Neutrophil (primary cell): ENCODE measurements at regions not wholly inside any gene's neighbourhood (a gene's known extent, or its start where the extent isn't known, plus 50 kb on each side); places are given as distances from the start of the nearest gene placed in this dataset.

Experiments
- H3K27ac ChIP-seq: fragments of 200-600 bp; sonication (generic); 2 replicates; pipeline ENCODE4 v1.5.1; 2016; ENCODE audit warnings: mild to moderate bottlenecking, moderate library complexity
- H3K27me3 ChIP-seq: fragments of 200-600 bp; sonication (generic); 2 replicates; pipeline ENCODE4 v1.6.0; 2016; ENCODE audit warnings: mild to moderate bottlenecking
- H3K36me3 ChIP-seq: fragments of 200-600 bp; sonication (generic); 2 replicates; pipeline ENCODE4 v1.5.1; 2017
- H3K4me1 ChIP-seq, 2 experiments: fragments of 200-600 bp in 1 of 2; sonication (generic) in 1 of 2; 1 replicate in 1 of 2; 2 replicates in 1 of 2; pipeline versions ENCODE4 v1.5.1 to v1.6.1; 2013 to 2016; ENCODE audit warnings: low read depth in 1 of 2, low read length in 1 of 2, mild to moderate bottlenecking in 1 of 2, moderate library complexity in 1 of 2; ENCODE audit not compliant: control insufficient read depth in 1 of 2, insufficient read depth in 1 of 2
- H3K4me3 ChIP-seq, 2 experiments: fragments of 200-600 bp in 1 of 2; sonication (generic) in 1 of 2; 1 replicate in 1 of 2; 2 replicates in 1 of 2; pipeline ENCODE4 v1.5.1; 2013 to 2016; ENCODE audit warnings: low read depth in 1 of 2, low read length in 1 of 2, mild to moderate bottlenecking in 1 of 2, moderate library complexity in 1 of 2
- H3K9me3 ChIP-seq: fragments of 200-600 bp; sonication (generic); 2 replicates; pipeline ENCODE4 v1.5.1; 2016
- CTCF ChIP-seq: fragments of 200-600 bp; sonication (generic); IDR thresholded peaks from 2 replicates; pipeline ENCODE4 v1.5.1; 2016; ENCODE audit warnings: antibody characterized with exemption

- no peaks in the 10 kb centered on the region for H3K9me3 ChIP-seq
- H3K4me1 ChIP-seq, result no peaks in the 10 kb centered on the region
- no peak overlapping the region for H3K4me3 ChIP-seq
- H3K27ac ChIP-seq, result no peak overlapping the region
- TF ChIP-seq CTCF, result no peak
- no peaks in the 10 kb centered on the region for H3K27me3 ChIP-seq
- no peaks in the 10 kb centered on the region for H3K36me3 ChIP-seq
Measured at GRCh38 chr2:234730066-234730640, 221.7 kb upstream of the SH3BP4 start.

- Histone ChIP-seq H3K27me3 (no peaks in the 10 kb centered on the region), H3K36me3 (no peaks in the 10 kb centered on the region), H3K4me1 (no peaks in the 10 kb centered on the region), H3K9me3 (no peaks in the 10 kb centered on the region), H3K4me3 (no peak overlapping the region), H3K27ac (no peak overlapping the region)
- TF ChIP-seq CTCF, result no peak
Measured at GRCh38 chr2:234725528-234726264, 226.1 kb upstream of the SH3BP4 start.

- no peak overlapping the region for H3K27ac ChIP-seq
- no peaks in the 10 kb centered on the region for H3K36me3 ChIP-seq
- no peaks in the 10 kb centered on the region for H3K9me3 ChIP-seq
- no peak for TF ChIP-seq CTCF
- no peaks in the 10 kb centered on the region for H3K27me3 ChIP-seq
- no peak overlapping the region for H3K4me3 ChIP-seq
- no peaks in the 10 kb centered on the region for H3K4me1 ChIP-seq
Measured at GRCh38 chr2:234724850-234725249, 227.0 kb upstream of the SH3BP4 start.

GRCh38 chr2:234723400-234723799, 226.5 kb upstream of the ARL4C start:
- Histone ChIP-seq H3K27ac (no peak overlapping the region), H3K36me3 (no peaks in the 10 kb centered on the region), H3K4me3 (no peak overlapping the region), H3K27me3 (no peaks in the 10 kb centered on the region), H3K4me1 (no peaks in the 10 kb centered on the region), H3K9me3 (no peaks in the 10 kb centered on the region)
- TF ChIP-seq CTCF, result no peak

GRCh38 chr2:234722176-234722575, 225.3 kb upstream of the ARL4C start:
- H3K27ac ChIP-seq, result no peak overlapping the region
- H3K9me3 ChIP-seq, result no peaks in the 10 kb centered on the region
- TF ChIP-seq CTCF, result no peak
- no peak overlapping the region for H3K4me3 ChIP-seq
- H3K27me3 ChIP-seq, result no peaks in the 10 kb centered on the region
- no peaks in the 10 kb centered on the region for H3K36me3 ChIP-seq
- H3K4me1 ChIP-seq, result no peaks in the 10 kb centered on the region
